GM03348 (cell line): ENCODE measurements at regions not wholly inside any gene's neighbourhood (a gene's known extent, or its start where the extent isn't known, plus 50 kb on each side); places are given as distances from the start of the nearest gene placed in this dataset.

Experiments
- DNase-seq: peaks from one replicate; pipeline ENCODE4 v3.0.0; 2012; ENCODE audit warnings: low spot score

- DNase-seq = peak; percentile 26
Observed at GRCh38 chr4:152094970-152095700, 334.3 kb upstream of the GATB start.

- no peak for DNase-seq
Observed at GRCh38 chr4:152091405-152091804, 330.6 kb upstream of the GATB start.

GRCh38 chr4:152090543-152090942 is 329.7 kb upstream of the GATB start:
- no peak for DNase-seq

GRCh38 chr4:152089584-152089983 is 328.8 kb upstream of the GATB start:
- DNase-seq = no peak

GRCh38 chr4:152087335-152087734 is 326.5 kb upstream of the GATB start:
- no peak for DNase-seq

GRCh38 chr4:152085657-152086056 is 324.9 kb upstream of the GATB start:
- DNase-seq = no peak

- no peak for DNase-seq
Observed at GRCh38 chr4:152083338-152083737, 322.5 kb upstream of the GATB start.

GRCh38 chr4:152081024-152081423 is 320.2 kb upstream of the GATB start:
- no peak for DNase-seq

- DNase-seq = no peak
Observed at GRCh38 chr4:152079543-152080293, 318.9 kb upstream of the GATB start.

- no peak for DNase-seq
Observed at GRCh38 chr4:152079079-152079478, 318.3 kb upstream of the GATB start.

GRCh38 chr4:152077582-152077981 is 316.8 kb upstream of the GATB start:
- no peak for DNase-seq

- DNase-seq = no peak
Observed at GRCh38 chr4:152075253-152075928, 314.6 kb upstream of the GATB start.

GRCh38 chr4:152074573-152074972 is 313.8 kb upstream of the GATB start:
- DNase-seq = no peak

GRCh38 chr4:152074088-152074437 is 313.3 kb upstream of the GATB start:
- no peak for DNase-seq

- peak; percentile 49 for DNase-seq
Observed at GRCh38 chr4:152073351-152074087, 312.7 kb upstream of the GATB start.

GRCh38 chr4:152072906-152073305 is 312.1 kb upstream of the GATB start:
- no peak for DNase-seq

GRCh38 chr4:152072001-152072485 is 311.2 kb upstream of the GATB start:
- peak; percentile 29 for DNase-seq

GRCh38 chr4:152070854-152071253 is 310.0 kb upstream of the GATB start:
- no peak for DNase-seq

- no peak for DNase-seq
Observed at GRCh38 chr4:152068866-152069265, 308.1 kb upstream of the GATB start.

- DNase-seq = no peak
Observed at GRCh38 chr4:152065545-152065944, 304.7 kb upstream of the GATB start.

GRCh38 chr4:152064753-152065152 is 303.9 kb upstream of the GATB start:
- no peak for DNase-seq

GRCh38 chr4:152064282-152064681 is 303.5 kb upstream of the GATB start:
- no peak for DNase-seq
